Stimulated activated CD4-positive, alpha-beta T cell treated with anti-CD3 and anti-CD28 coated beads, Interleukin-2, amount 100 ng/mL, for 24 hours (primary cell): ENCODE measurements at regions not wholly inside any gene's neighbourhood (a gene's known extent, or its start where the extent isn't known, plus 50 kb on each side); places are given as distances from the start of the nearest gene placed in this dataset.

Experiments
- DNase-seq, 2 donors: peaks; one replicate each; pipeline ENCODE4 v3.0.0-alpha.2; 2020

DNA sequence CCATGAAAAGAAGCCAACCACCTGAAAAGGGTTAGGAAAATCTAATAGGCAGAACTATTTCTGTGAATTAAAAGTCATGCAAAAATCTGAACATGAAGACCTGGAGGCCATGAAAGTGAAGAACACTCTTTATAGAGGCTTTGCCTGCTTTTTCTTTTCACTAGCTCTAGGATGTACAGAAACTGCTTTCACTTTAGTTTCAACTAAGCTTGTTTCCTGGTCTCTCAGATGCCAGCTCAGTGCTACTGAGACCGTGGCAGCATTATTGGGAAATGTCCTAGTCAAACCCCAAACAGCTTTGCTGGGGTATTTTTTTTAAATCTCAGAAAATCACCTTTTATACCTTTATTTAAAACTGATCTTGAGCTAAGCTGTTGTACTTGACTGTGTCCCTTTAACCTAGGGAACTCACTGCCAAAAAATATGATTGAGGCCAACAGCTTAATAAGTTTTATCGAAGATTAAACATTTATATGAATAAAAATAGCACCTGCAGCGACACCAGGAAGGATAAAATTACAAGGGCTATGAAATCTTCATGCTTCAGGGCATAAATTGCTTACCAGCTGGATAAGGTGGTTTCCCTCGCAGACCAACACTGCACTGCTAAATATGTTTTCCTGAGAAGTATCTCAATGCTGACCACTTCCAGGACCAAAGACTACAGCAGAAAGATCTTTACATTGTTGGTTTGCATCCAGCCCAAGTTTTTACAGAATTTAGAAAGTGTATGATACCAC is 621.8 kb upstream of the ZFHX3 start:
- DNase-seq = no peak

GRCh38 chr16:73663720-73664119 is 615.8 kb upstream of the ZFHX3 start:
- no peak for DNase-seq

- DNase-seq = no peak
These were observed 588.3 kb upstream of the ZFHX3 start for GRCh38 chr16:73636196-73636595.

DNA sequence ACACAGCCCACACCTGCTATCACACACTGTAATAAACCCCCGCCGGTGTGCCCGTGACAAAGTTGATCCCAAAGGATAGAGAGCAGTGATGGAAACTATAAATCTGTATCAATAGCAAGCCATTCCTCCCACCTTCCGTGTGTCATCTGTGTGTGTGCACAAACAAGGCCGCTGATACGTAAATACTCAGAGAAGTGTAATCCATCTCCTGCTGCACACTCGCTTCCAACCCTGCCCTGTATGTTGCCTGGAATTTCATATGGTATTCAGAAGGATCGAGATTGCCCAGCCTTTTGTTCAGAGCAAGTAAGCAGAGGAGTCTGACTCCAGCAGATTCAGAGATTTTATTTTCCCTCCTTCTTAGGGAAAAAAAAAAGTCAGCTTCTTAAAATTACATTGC is 581.1 kb upstream of the ZFHX3 start:
- no peak for DNase-seq

GRCh38 chr16:73617738-73618137 is 569.8 kb upstream of the ZFHX3 start:
- no peak for DNase-seq

DNA sequence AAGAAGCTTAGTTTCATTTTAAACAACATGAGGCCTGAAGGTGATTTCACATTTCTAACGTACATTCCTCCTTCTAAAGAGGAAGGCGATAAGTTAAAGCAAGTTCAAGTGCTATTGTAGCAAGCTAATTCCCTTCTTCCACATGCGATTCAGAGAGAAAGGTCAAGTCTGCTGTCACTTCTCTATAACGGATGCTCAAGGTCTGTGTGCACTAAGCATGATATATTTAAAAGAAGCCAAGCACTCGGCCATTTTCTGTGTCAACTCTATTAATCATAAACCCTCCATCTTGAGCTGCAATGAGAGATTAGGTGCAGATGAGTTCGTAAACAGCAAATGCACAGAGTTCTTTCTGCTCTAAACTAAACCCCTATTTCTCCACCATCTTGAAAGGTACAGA is 568.8 kb upstream of the ZFHX3 start:
- DNase-seq = no peak

DNA sequence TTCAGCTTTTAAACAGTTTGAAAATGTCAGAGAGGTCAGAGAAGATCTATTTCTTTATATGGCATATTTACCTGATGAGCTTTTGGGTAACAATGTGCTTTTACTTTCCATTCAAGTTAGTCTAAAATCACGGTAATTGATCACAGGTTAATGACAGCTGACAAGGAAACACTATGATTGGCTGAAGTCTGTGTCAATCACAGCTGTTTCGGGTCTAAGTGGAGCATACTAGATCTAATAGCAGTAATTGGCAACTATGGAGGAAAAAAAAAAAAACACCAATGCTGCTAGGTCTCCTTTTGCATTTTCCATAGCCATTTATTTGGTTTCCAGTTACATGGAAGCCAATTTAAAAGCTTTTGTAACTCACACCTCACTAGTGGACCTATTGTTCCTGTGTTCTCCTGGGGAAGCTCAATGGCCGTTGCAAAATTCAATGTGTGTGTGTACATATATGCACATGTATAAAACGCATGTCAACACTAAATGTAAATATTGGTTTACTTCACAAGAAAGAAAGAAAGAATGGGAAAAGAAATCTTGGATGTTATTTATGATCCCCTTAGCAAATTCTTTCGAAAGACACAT is 568.3 kb upstream of the ZFHX3 start:
- DNase-seq = no peak

GRCh38 chr16:73615071-73615940 is 567.4 kb upstream of the ZFHX3 start:
- DNase-seq = no peak

GRCh38 chr16:73614131-73614530 is 566.2 kb upstream of the ZFHX3 start:
- DNase-seq = no peak

- no peak for DNase-seq
These were observed 562.8 kb upstream of the ZFHX3 start for GRCh38 chr16:73610605-73611156.

GRCh38 chr16:73610160-73610559 is 562.2 kb upstream of the ZFHX3 start:
- DNase-seq = no peak

DNA sequence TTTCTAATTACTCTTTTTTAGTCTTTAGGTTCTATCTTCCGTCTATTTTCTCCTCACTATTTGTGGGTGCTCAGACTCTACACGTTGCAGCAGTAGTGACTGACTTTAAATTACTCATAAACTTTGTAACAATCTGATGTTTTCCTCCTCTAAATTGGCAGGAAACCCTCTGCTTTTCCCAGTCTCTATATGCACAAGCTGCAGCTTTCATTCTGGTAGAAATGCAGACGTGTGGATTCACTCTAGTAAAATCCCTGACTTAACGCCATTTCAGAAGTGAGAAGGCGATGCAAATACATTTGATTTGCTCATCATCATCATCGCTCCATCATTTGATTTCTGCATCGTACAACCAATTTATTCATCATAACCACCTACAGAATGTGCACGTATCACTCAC is 561.0 kb upstream of the ZFHX3 start:
- DNase-seq = no peak

GRCh38 chr16:73605309-73605708 is 557.4 kb upstream of the ZFHX3 start:
- DNase-seq = no peak

DNA sequence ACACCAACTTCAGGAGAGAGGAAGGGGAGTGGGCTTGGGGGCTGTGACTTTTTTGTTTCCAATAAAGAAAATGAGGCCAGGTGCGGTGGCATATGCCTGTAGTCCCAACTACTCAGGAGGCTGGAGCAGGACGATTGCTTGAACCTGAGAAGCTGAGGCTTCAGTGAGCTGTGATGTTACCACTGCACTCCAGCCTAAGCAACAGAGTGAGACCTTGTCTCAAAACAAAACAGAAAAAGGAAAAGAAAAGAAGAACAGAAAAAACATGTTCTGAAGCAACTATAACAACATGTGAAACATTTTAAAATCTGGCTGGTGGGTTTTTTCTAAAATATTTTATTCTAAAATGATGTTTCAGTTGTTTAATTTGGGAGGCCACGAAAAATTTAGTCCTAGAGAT is 554.0 kb upstream of the ZFHX3 start:
- no peak for DNase-seq

DNA sequence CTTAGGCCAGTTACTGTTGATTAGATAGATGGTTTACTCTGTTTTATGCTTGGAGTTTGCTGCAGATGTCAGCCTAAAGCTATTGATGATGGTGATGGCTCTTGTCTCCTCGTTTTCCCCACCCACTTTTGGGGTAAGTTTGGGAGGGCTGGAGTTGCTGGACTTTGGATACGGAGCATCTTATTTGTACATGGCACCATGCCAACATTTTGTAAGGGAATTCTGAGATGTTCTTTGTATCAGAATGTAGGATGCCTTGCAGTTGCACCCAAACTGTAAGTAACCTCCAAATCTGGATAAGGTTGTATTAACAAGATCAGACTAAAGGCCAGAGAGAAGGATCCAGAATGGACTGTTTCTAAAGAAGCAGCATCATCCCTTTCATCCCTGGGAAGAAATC is 551.9 kb upstream of the ZFHX3 start:
- no peak for DNase-seq

- no peak for DNase-seq
These were observed 551.4 kb upstream of the ZFHX3 start for GRCh38 chr16:73599351-73599750.

DNA sequence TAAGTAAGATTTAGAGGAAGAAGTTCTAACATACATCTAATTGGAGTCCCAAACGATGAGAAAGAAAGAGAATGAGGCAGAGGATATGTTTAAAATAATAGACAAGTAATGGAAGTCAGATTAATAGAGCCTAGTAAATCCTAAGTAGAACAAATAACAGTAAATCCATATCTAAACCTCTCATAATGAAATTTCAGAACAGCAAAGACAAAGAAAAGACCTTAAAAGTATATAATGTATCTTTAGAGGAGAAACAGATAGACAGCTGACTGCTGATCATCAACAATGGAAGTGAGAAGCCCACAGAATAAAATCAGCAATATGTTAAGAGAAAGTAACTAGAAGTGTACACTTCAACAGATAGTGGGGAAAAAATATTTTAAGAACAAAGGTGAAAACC is 536.2 kb upstream of the ZFHX3 start:
- no peak for DNase-seq

- DNase-seq = no peak
These were observed 524.4 kb upstream of the ZFHX3 start for GRCh38 chr16:73572135-73572828.

GRCh38 chr16:73569266-73569980 is 521.5 kb upstream of the ZFHX3 start:
- DNase-seq = no peak

GRCh38 chr16:73568769-73569168 is 520.8 kb upstream of the ZFHX3 start:
- no peak for DNase-seq

DNA sequence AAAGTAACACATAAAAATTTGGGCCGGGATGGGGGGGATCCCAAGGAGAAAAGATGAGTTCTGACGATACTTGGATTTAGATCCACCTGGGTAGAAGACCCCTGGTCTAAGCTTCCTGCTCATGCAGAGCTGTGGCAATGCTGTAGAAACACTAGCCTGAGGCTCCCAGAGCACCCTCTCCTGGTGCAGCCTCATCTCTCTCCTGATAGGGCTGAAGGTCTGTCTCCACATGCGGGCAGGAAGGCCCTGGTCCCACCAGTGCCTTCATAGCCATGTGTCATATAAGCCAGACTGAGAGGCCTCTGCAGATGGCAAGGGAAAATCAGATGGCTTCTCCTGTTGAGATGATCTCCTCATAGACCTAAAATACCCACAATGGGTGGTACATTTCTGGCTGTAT is 518.0 kb upstream of the ZFHX3 start:
- no peak for DNase-seq

DNA sequence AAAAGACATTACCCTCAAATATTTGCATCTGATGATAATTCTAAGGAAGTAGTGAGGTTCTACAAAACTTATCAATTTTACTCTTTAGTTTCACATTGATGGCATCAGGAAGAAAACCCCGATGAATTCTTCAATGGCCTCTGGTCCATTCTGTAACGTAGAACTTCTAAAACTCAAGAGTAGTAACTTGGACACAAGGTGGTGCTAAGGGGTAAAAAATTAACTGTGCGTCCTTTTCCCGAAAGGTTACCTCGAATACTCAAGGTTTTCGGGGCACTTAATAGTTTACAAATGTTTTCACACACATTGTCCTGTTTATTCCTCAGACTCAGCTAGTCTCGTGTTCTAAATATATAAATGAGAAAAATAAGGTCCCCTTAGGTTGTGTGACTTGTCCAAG is 517.3 kb upstream of the ZFHX3 start:
- DNase-seq = no peak
